NOMO-1 treated with dmso at 0.1 percent for 144 hours (cell line): ENCODE measurements at regions not wholly inside any gene's neighbourhood (a gene's known extent, or its start where the extent isn't known, plus 50 kb on each side); places are given as distances from the start of the nearest gene placed in this dataset.

ENCODE experiments used
- DNase-seq: peaks from one replicate; lab custom pipeline; 2025; ENCODE audit not compliant: unreplicated experiment; lab: John Stamatoyannopoulos, UW

GRCh38 chr21:22535630-22536029 is 1537.4 kb downstream of the NCAM2 start:
- no peak for DNase-seq

GRCh38 chr21:22536509-22536908 is 1538.3 kb downstream of the NCAM2 start:
- DNase-seq: no peak

GRCh38 chr21:22544747-22545146 is 1546.5 kb downstream of the NCAM2 start:
- no peak for DNase-seq

GRCh38 chr21:22552390-22552789 is 1554.2 kb downstream of the NCAM2 start:
- DNase-seq: no peak

- DNase-seq: no peak
These were observed 1556.6 kb downstream of the NCAM2 start for GRCh38 chr21:22554690-22555316.

- DNase-seq: no peak
These were observed 1558.6 kb downstream of the NCAM2 start for GRCh38 chr21:22556829-22557228.

- no peak for DNase-seq
These were observed 1563.7 kb downstream of the NCAM2 start for GRCh38 chr21:22561946-22562345.

GRCh38 chr21:22573834-22574233 is 1575.6 kb downstream of the NCAM2 start:
- no peak for DNase-seq

GRCh38 chr21:22575165-22575584 is 1577.0 kb downstream of the NCAM2 start:
- peak; percentile 24 for DNase-seq

- no peak for DNase-seq
These were observed 1581.5 kb downstream of the NCAM2 start for GRCh38 chr21:22579741-22580140.

- DNase-seq: no peak
These were observed 1583.8 kb downstream of the NCAM2 start for GRCh38 chr21:22582026-22582425.

- DNase-seq: no peak
These were observed 1586.1 kb downstream of the NCAM2 start for GRCh38 chr21:22584308-22584707.

GRCh38 chr21:22585558-22585957 is 1587.3 kb downstream of the NCAM2 start:
- DNase-seq: peak; percentile 12

- no peak for DNase-seq
These were observed 1599.5 kb downstream of the NCAM2 start for GRCh38 chr21:22597660-22598255.

GRCh38 chr21:22609802-22610201 is 1611.6 kb downstream of the NCAM2 start:
- no peak for DNase-seq

- no peak for DNase-seq
These were observed 1629.7 kb downstream of the NCAM2 start for GRCh38 chr21:22627911-22628310.

- DNase-seq: no peak
These were observed 1632.8 kb downstream of the NCAM2 start for GRCh38 chr21:22630953-22631465.

GRCh38 chr21:22632176-22632575 is 1634.0 kb downstream of the NCAM2 start:
- no peak for DNase-seq

GRCh38 chr21:22649246-22649645 is 1651.0 kb downstream of the NCAM2 start:
- no peak for DNase-seq

GRCh38 chr21:22650226-22650625 is 1652.0 kb downstream of the NCAM2 start:
- no peak for DNase-seq

- no peak for DNase-seq
These were observed 1659.6 kb downstream of the NCAM2 start for GRCh38 chr21:22657781-22658180.

GRCh38 chr21:22670148-22670547 is 1671.9 kb downstream of the NCAM2 start:
- DNase-seq: no peak

- DNase-seq: no peak
These were observed 1681.0 kb downstream of the NCAM2 start for GRCh38 chr21:22679207-22679606.
